Lower leg skin (tissue), 3 donors: ENCODE measurements at regions not wholly inside any gene's neighbourhood (a gene's known extent, or its start where the extent isn't known, plus 50 kb on each side); places are given as distances from the start of the nearest gene placed in this dataset.

ENCODE experiments used
- CTCF ChIP-seq, 3 donors: fragments of 450-650 bp; IDR thresholded peaks; one replicate each; pipeline ENCODE4 v1.5.1; 2016; ENCODE audit warnings: antibody characterized with exemption in 3 of 3, mild to moderate bottlenecking in 3 of 3, moderate library complexity in 2 of 3
- POLR2A ChIP-seq, 2 donors: fragments of 450-650 bp; IDR thresholded peaks; one replicate each; pipeline ENCODE4 v1.6.1; 2016 to 2017; ENCODE audit warnings: antibody characterized with exemption in 2 of 2, mild to moderate bottlenecking in 1 of 2, moderate library complexity in 1 of 2

- TF ChIP-seq CTCF (IDR thresholded peaks at IDR 0.05) (no peak), POLR2A (IDR thresholded peaks at IDR 0.05) (no peak)
Measured at GRCh38 chr16:66194866-66195265, 171.6 kb upstream of the CDH5 start.
